Thyroid gland (tissue), 4 donors: ENCODE measurements at regions not wholly inside any gene's neighbourhood (a gene's known extent, or its start where the extent isn't known, plus 50 kb on each side); places are given as distances from the start of the nearest gene placed in this dataset.

Experiments
- POLR2A ChIP-seq, 2 donors: fragments of 450-650 bp; IDR thresholded peaks; one replicate each; pipeline ENCODE4 v1.6.1; 2017; ENCODE audit warnings: antibody characterized with exemption in 2 of 2, mild to moderate bottlenecking in 2 of 2, moderate library complexity in 1 of 2
- TF ChIP-seq, protein P1 (sequence below), 6 experiments: fragments of 200-600 bp in 3 of 6; fragments of 450-650 bp in 3 of 6; sonication (generic) in 3 of 6; IDR thresholded peaks; one replicate each; pipeline ENCODE4 v1.5.1; 2016 to 2019; ENCODE audit warnings: antibody characterized with exemption in 6 of 6, mild to moderate bottlenecking in 2 of 6, inconsistent platforms in 1 of 6, moderate library complexity in 1 of 6

DNA sequence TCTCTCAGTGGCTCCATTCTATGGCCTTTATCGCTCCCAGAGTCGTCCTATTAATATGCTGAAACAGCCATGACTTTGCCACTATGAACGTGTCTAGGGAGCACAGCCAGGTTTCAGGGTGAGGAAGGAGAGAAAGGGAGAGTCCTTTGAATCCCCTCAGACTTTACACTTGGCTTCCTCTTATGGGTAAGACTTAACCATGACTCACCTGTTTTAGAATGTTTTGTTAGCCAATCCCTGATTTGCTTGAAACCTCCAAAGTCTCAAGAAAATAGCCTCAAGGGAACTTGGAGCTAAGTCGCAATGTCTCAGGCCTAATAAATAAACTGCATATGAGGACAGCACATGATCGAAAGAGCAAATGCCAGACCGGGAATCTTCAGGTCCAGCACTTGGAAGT lies 131.2 kb upstream of the RCN1 start:
- TF ChIP-seq, protein P1, sequence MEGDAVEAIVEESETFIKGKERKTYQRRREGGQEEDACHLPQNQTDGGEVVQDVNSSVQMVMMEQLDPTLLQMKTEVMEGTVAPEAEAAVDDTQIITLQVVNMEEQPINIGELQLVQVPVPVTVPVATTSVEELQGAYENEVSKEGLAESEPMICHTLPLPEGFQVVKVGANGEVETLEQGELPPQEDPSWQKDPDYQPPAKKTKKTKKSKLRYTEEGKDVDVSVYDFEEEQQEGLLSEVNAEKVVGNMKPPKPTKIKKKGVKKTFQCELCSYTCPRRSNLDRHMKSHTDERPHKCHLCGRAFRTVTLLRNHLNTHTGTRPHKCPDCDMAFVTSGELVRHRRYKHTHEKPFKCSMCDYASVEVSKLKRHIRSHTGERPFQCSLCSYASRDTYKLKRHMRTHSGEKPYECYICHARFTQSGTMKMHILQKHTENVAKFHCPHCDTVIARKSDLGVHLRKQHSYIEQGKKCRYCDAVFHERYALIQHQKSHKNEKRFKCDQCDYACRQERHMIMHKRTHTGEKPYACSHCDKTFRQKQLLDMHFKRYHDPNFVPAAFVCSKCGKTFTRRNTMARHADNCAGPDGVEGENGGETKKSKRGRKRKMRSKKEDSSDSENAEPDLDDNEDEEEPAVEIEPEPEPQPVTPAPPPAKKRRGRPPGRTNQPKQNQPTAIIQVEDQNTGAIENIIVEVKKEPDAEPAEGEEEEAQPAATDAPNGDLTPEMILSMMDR (IDR thresholded peaks at IDR 0.05) = no peak
- no peak for TF ChIP-seq POLR2A (IDR thresholded peaks at IDR 0.05)
